IMR-90 (cell line): ENCODE measurements at regions not wholly inside any gene's neighbourhood (a gene's known extent, or its start where the extent isn't known, plus 50 kb on each side); places are given as distances from the start of the nearest gene placed in this dataset.

Experiments used
- ATAC-seq: fragments of 200-7000 bp; cut with Tn5 transposase; 2 replicates; pipeline ENCODE4 v1.9.1; 2020; ENCODE audit warnings: low read depth, mild to moderate bottlenecking, moderate library complexity
- BruUV-seq: library from RNA; stranded (reverse); fragments of 400-500 nt; replicated peaks from 2 replicates; lab custom pipeline; 2021; lab: Mats Ljungman, UMichigan
- CTCF ChIA-PET: fragments of 300-600 bp; formaldehyde crosslinking; extraction: SDS; loops from one replicate; lab custom pipeline; 2021; ENCODE audit warnings: antibody characterized with exemption; lab: Yijun Ruan, JAX
- POLR2A ChIA-PET: fragments of 300-600 bp; sonication (Branson Sonifier 250); formaldehyde crosslinking; loops from one replicate; lab custom pipeline; 2022; ENCODE audit warnings: antibody characterized with exemption; ENCODE audit not compliant: unreplicated experiment; lab: Charles Lee
- DNase-seq: peaks from one replicate; pipeline ENCODE4 v3.0.0; 2013
- H2AFZ ChIP-seq: replicated peaks from 2 replicates; pipeline ENCODE3; 2013; ENCODE audit warnings: low read length, mild to moderate bottlenecking; ENCODE audit not compliant: poor library complexity
- H2AK5ac ChIP-seq: 2 replicates; pipeline ENCODE4 v1.6.1; 2013; ENCODE audit warnings: low read depth, low read length, inconsistent platforms
- H2AK9ac ChIP-seq: replicated peaks from 2 replicates; pipeline ENCODE3; 2013; ENCODE audit warnings: mild to moderate bottlenecking, low read depth, low read length, moderate library complexity; ENCODE audit not compliant: poor library complexity
- H2BK120ac ChIP-seq: 2 replicates; pipeline ENCODE4 v1.6.1; 2013; ENCODE audit warnings: low read depth, low read length, inconsistent platforms
- H2BK15ac ChIP-seq: 3 replicates; pipeline ENCODE4 v1.6.1; 2013; ENCODE audit warnings: low read depth, low read length, inconsistent platforms
- H2BK20ac ChIP-seq: 2 replicates; pipeline ENCODE4 v1.6.1; 2013; ENCODE audit warnings: low read depth, mild to moderate bottlenecking, inconsistent platforms, low read length, moderate library complexity
- H2BK5ac ChIP-seq: 2 replicates; pipeline ENCODE4 v1.6.1; 2013; ENCODE audit warnings: mild to moderate bottlenecking, low read depth, low read length, inconsistent platforms; ENCODE audit not compliant: poor library complexity, severe bottlenecking
- H3K14ac ChIP-seq: replicated peaks from 2 replicates; pipeline ENCODE4 v1.6.1; 2013; ENCODE audit warnings: low read depth, low read length, inconsistent platforms
- H3K18ac ChIP-seq: 2 replicates; pipeline ENCODE4 v1.6.1; 2013; ENCODE audit warnings: low read depth, low read length, control low read depth
- H3K23ac ChIP-seq: 2 replicates; pipeline ENCODE4 v1.6.1; 2013; ENCODE audit warnings: low read depth, low read length, inconsistent platforms
- H3K27ac ChIP-seq: 2 replicates; pipeline ENCODE4 v1.5.1; 2013; ENCODE audit warnings: mild to moderate bottlenecking, control low read depth, low read length; ENCODE audit not compliant: insufficient read depth
- H3K27me3 ChIP-seq: 2 replicates; pipeline ENCODE4 v1.6.1; 2013; ENCODE audit warnings: low read length; ENCODE audit not compliant: control insufficient read depth, insufficient read depth
- H3K36me3 ChIP-seq: 2 replicates; pipeline ENCODE4 v1.6.1; 2013; ENCODE audit warnings: low read length, mixed read lengths; ENCODE audit not compliant: control insufficient read depth, insufficient read depth
- H3K4ac ChIP-seq: 2 replicates; pipeline ENCODE4 v1.6.1; 2013; ENCODE audit warnings: low read depth, low read length, inconsistent platforms
- H3K4me1 ChIP-seq: 2 replicates; pipeline ENCODE4 v1.6.1; 2013; ENCODE audit warnings: low read length, mixed read lengths; ENCODE audit not compliant: control insufficient read depth, insufficient read depth
- H3K4me2 ChIP-seq: 2 replicates; pipeline ENCODE4 v1.6.1; 2013; ENCODE audit warnings: low read depth, mild to moderate bottlenecking, control low read depth, low read length, moderate library complexity
- H3K4me3 ChIP-seq: 2 replicates; pipeline ENCODE4 v1.5.1; 2013; ENCODE audit warnings: low read depth, mild to moderate bottlenecking, control low read depth, low read length, moderate library complexity; ENCODE audit not compliant: insufficient read depth
- H3K56ac ChIP-seq: 2 replicates; pipeline ENCODE4 v1.6.1; 2013; ENCODE audit warnings: low read length, inconsistent platforms; ENCODE audit not compliant: insufficient read depth; ENCODE audit errors: extremely low read depth
- H3K79me1 ChIP-seq, 2 experiments: 2 replicates each; pipeline ENCODE4 v1.6.1; 2013; ENCODE audit warnings: low read length in 2 of 2, inconsistent platforms in 1 of 2, low read depth in 1 of 2
- H3K9ac ChIP-seq: 2 replicates; pipeline ENCODE4 v1.6.1; 2013; ENCODE audit warnings: low read depth, low read length, control low read depth
- H3K9me1 ChIP-seq: 2 replicates; pipeline ENCODE4 v1.6.1; 2013; ENCODE audit warnings: low read length, inconsistent platforms; ENCODE audit not compliant: insufficient read depth
- H3K9me3 ChIP-seq: 2 replicates; pipeline ENCODE4 v1.6.1; 2013; ENCODE audit warnings: low read length; ENCODE audit not compliant: control insufficient read depth, insufficient read depth
- H4K20me1 ChIP-seq: 2 replicates; pipeline ENCODE4 v1.6.1; 2013; ENCODE audit warnings: low read length, inconsistent platforms; ENCODE audit not compliant: insufficient read depth
- H4K5ac ChIP-seq: 2 replicates; pipeline ENCODE4 v1.6.1; 2013; ENCODE audit warnings: mild to moderate bottlenecking, low read depth, low read length, control low read depth
- H4K8ac ChIP-seq, 2 experiments: 2 replicates each; pipeline ENCODE4 v1.6.1; 2013; ENCODE audit warnings: low read depth in 2 of 2, low read length in 2 of 2, control low read depth in 1 of 2, inconsistent platforms in 1 of 2
- H4K91ac ChIP-seq: 2 replicates; pipeline ENCODE4 v1.6.1; 2013; ENCODE audit warnings: low read depth, low read length, inconsistent platforms; ENCODE audit not compliant: insufficient read depth
- CEBPB ChIP-seq: IDR thresholded peaks from 2 replicates; pipeline ENCODE4 v1.6.1; 2012; ENCODE audit warnings: low read depth, low read length, improper control_type of control experiment
- MAFK ChIP-seq: IDR thresholded peaks from 2 replicates; pipeline ENCODE4 v1.6.1; 2012; ENCODE audit warnings: low read depth, low read length, improper control_type of control experiment
- MAZ ChIP-seq: IDR thresholded peaks from 2 replicates; pipeline ENCODE4 v1.6.1; 2012; ENCODE audit warnings: low read depth, mild to moderate bottlenecking, low read length, improper control_type of control experiment, moderate library complexity, borderline replicate concordance
- MXI1 ChIP-seq: IDR thresholded peaks from 2 replicates; pipeline ENCODE4 v1.6.1; 2012; ENCODE audit warnings: low read depth, mild to moderate bottlenecking, low read length, moderate library complexity, borderline replicate concordance
- RAD21 ChIP-seq: IDR thresholded peaks from 2 replicates; pipeline ENCODE4 v1.6.1; 2012; ENCODE audit warnings: low read length, improper control_type of control experiment
- RCOR1 ChIP-seq: IDR thresholded peaks from 2 replicates; pipeline ENCODE4 v1.6.1; 2012; ENCODE audit warnings: mild to moderate bottlenecking, low read length, improper control_type of control experiment; ENCODE audit not compliant: insufficient replicate concordance
- WGBS, 2 experiments: methylation state at CpG; one replicate each; pipeline versions ENCODE4 v1.1.5 to v1.1.7; 2013; ENCODE audit warnings: missing lambda C conversion rate in 2 of 2; ENCODE audit not compliant: insufficient read length in 1 of 2; ENCODE audit errors: extremely low coverage in 2 of 2; 5-methylcytosine and 5-hydroxymethylcytosine counted together
- dilution Hi-C: fragments of 300-500 bp; cut with HindIII; formaldehyde crosslinking; loops from one replicate; pipeline ENCODE4 v1.14.3; 2018; ENCODE audit warnings: low sequenced_read_pairs; ENCODE audit not compliant: unreplicated experiment
- in situ Hi-C: fragments of 300-500 bp; cut with MboI; formaldehyde crosslinking; loops from 3 replicates; pipeline ENCODE4 v1.14.3; 2019; ENCODE audit warnings: low sequenced_read_pairs, inconsistent platforms, mixed read lengths
- intact Hi-C: fragments of 100-400 bp; cut with micrococcal nuclease; formaldehyde crosslinking; loops from 2 replicates; pipeline ENCODE4 v1.10.0; 2022
- TF ChIP-seq, protein P1 (sequence below): conservative IDR thresholded peaks from 2 replicates; pipeline ENCODE4 v1.5.1; 2012; ENCODE audit warnings: mild to moderate bottlenecking, low read depth, low read length, improper control_type of control experiment
- TF ChIP-seq, protein P2 (sequence below): fragments of 150-350 bp; IDR thresholded peaks from 2 replicates; pipeline ENCODE4 v1.6.1; 2016; ENCODE audit warnings: low read depth, mild to moderate bottlenecking, low read length, moderate library complexity, borderline replicate concordance
- TF ChIP-seq, protein P3 (sequence below): fragments of 150-350 bp; IDR thresholded peaks from 2 replicates; pipeline ENCODE4 v1.6.1; 2017; ENCODE audit warnings: mild to moderate bottlenecking, antibody characterized with exemption, low read length, low read depth

DNA sequence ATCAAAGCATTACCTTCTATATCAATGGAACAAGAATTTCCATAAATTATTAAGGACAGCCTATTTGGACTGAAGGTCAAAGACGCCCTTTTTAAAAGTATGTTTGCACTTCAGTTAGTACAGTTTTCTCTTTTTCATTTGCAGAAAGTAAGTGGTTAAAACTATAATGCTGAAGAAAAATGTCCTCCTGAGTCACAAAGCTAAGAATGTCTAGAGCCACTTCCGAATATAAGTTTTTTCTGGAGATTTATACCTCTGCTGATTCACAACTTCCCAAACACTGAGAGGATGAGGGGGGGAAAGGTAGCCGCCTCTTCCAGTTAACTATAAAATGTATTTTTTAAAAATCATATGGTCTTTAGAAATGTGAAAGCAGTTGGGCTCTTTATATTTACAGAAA is 84.9 kb downstream of the DUSP6 start:
- intact Hi-C loops (no loop called here), dilution Hi-C loops (no loop called here), in situ Hi-C loops (no loop called here)
- Histone ChIP-seq H2BK5ac (no peak overlapping the region), H4K91ac (no peak overlapping the region), H3K9ac (no peak overlapping the region), H2AK5ac (no peak overlapping the region), H3K27ac (no peak overlapping the region), H3K23ac (no peak overlapping the region), H3K4me1 (no peaks in the 10 kb centered on the region), H3K4me2 (no peak overlapping the region), H3K9me3 (no peaks in the 10 kb centered on the region), H3K36me3 (no peaks in the 10 kb centered on the region), H3K79me1 (no peaks in the 10 kb centered on the region), H3K56ac (no peak overlapping the region), H4K20me1 (no peaks in the 10 kb centered on the region), H2BK20ac (no peak overlapping the region), H3K27me3 (no peaks in the 10 kb centered on the region), H2BK15ac (no peak overlapping the region), H3K18ac (no peak overlapping the region), H2BK120ac (no peak overlapping the region), H2AFZ (no peak overlapping the region), H3K14ac (no peak overlapping the region), H2AK9ac (no peak overlapping the region), H3K4me3 (no peak overlapping the region), H4K8ac (no peak overlapping the region), H3K9me1 (no peaks in the 10 kb centered on the region), H4K5ac (no peak overlapping the region), H3K4ac (no peak overlapping the region)
- TF ChIP-seq RCOR1 (no peak), MAZ (no peak), MAFK (no peak), CEBPB (no peak), MXI1 (no peak), RAD21 (no peak)
- TF ChIP-seq, protein P1, sequence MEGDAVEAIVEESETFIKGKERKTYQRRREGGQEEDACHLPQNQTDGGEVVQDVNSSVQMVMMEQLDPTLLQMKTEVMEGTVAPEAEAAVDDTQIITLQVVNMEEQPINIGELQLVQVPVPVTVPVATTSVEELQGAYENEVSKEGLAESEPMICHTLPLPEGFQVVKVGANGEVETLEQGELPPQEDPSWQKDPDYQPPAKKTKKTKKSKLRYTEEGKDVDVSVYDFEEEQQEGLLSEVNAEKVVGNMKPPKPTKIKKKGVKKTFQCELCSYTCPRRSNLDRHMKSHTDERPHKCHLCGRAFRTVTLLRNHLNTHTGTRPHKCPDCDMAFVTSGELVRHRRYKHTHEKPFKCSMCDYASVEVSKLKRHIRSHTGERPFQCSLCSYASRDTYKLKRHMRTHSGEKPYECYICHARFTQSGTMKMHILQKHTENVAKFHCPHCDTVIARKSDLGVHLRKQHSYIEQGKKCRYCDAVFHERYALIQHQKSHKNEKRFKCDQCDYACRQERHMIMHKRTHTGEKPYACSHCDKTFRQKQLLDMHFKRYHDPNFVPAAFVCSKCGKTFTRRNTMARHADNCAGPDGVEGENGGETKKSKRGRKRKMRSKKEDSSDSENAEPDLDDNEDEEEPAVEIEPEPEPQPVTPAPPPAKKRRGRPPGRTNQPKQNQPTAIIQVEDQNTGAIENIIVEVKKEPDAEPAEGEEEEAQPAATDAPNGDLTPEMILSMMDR: no peak
- TF ChIP-seq, protein P2, sequence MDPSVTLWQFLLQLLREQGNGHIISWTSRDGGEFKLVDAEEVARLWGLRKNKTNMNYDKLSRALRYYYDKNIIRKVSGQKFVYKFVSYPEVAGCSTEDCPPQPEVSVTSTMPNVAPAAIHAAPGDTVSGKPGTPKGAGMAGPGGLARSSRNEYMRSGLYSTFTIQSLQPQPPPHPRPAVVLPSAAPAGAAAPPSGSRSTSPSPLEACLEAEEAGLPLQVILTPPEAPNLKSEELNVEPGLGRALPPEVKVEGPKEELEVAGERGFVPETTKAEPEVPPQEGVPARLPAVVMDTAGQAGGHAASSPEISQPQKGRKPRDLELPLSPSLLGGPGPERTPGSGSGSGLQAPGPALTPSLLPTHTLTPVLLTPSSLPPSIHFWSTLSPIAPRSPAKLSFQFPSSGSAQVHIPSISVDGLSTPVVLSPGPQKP: no peak
- TF ChIP-seq, protein P3, sequence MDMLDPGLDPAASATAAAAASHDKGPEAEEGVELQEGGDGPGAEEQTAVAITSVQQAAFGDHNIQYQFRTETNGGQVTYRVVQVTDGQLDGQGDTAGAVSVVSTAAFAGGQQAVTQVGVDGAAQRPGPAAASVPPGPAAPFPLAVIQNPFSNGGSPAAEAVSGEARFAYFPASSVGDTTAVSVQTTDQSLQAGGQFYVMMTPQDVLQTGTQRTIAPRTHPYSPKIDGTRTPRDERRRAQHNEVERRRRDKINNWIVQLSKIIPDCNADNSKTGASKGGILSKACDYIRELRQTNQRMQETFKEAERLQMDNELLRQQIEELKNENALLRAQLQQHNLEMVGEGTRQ: no peak
- POLR2A ChIA-PET: no interaction called here
- CTCF ChIA-PET: no interaction called here
- WGBS, 2 experiments: no CpG with 5 or more reads among the region's 3 CpGs
- no TSS peak for BruUV-seq
- ATAC-seq: no peak
- DNase-seq: peak; percentile 6
